ENCODE measurements at regions not wholly inside any gene's neighbourhood (a gene's known extent, or its start where the extent isn't known, plus 50 kb on each side); places are given as distances from the start of the nearest gene placed in this dataset.
"Not testable (repeated sequence)": the region's sequence is repeated elsewhere in the genome, so short reads cannot be mapped to it uniquely, and the experiment has no call there.

GRCh38 chr2:131833367-131834202 lies 305.9 kb downstream of the CCDC74A start:
- not testable (repeated sequence) for TF ChIP-seq CTCF (conservative IDR thresholded peaks at IDR 0.05); EZH2 (IDR thresholded peaks at IDR 0.05; ENCODE audit: low read depth)
